IMR-90 (cell line): ENCODE measurements at regions not wholly inside any gene's neighbourhood (a gene's known extent, or its start where the extent isn't known, plus 50 kb on each side); places are given as distances from the start of the nearest gene placed in this dataset.

ENCODE experiments used
- ATAC-seq: fragments of 200-7000 bp; cut with Tn5 transposase; 2 replicates; pipeline ENCODE4 v1.9.1; 2020; ENCODE audit warnings: low read depth, mild to moderate bottlenecking, moderate library complexity
- BruUV-seq: library from RNA; stranded (reverse); fragments of 400-500 nt; replicated peaks from 2 replicates; lab custom pipeline; 2021; lab: Mats Ljungman, UMichigan
- CTCF ChIA-PET: fragments of 300-600 bp; formaldehyde crosslinking; extraction: SDS; loops from one replicate; lab custom pipeline; 2021; ENCODE audit warnings: antibody characterized with exemption; lab: Yijun Ruan, JAX
- POLR2A ChIA-PET: fragments of 300-600 bp; sonication (Branson Sonifier 250); formaldehyde crosslinking; loops from one replicate; lab custom pipeline; 2022; ENCODE audit warnings: antibody characterized with exemption; ENCODE audit not compliant: unreplicated experiment; lab: Charles Lee
- DNase-seq: peaks from one replicate; pipeline ENCODE4 v3.0.0; 2013
- H2AFZ ChIP-seq: replicated peaks from 2 replicates; pipeline ENCODE3; 2013; ENCODE audit warnings: low read length, mild to moderate bottlenecking; ENCODE audit not compliant: poor library complexity
- H2AK5ac ChIP-seq: 2 replicates; pipeline ENCODE4 v1.6.1; 2013; ENCODE audit warnings: low read depth, low read length, inconsistent platforms
- H2AK9ac ChIP-seq: replicated peaks from 2 replicates; pipeline ENCODE3; 2013; ENCODE audit warnings: mild to moderate bottlenecking, low read depth, low read length, moderate library complexity; ENCODE audit not compliant: poor library complexity
- H2BK120ac ChIP-seq: 2 replicates; pipeline ENCODE4 v1.6.1; 2013; ENCODE audit warnings: low read depth, low read length, inconsistent platforms
- H2BK15ac ChIP-seq: 3 replicates; pipeline ENCODE4 v1.6.1; 2013; ENCODE audit warnings: low read depth, low read length, inconsistent platforms
- H2BK20ac ChIP-seq: 2 replicates; pipeline ENCODE4 v1.6.1; 2013; ENCODE audit warnings: low read depth, mild to moderate bottlenecking, inconsistent platforms, low read length, moderate library complexity
- H2BK5ac ChIP-seq: 2 replicates; pipeline ENCODE4 v1.6.1; 2013; ENCODE audit warnings: mild to moderate bottlenecking, low read depth, low read length, inconsistent platforms; ENCODE audit not compliant: poor library complexity, severe bottlenecking
- H3K14ac ChIP-seq: replicated peaks from 2 replicates; pipeline ENCODE4 v1.6.1; 2013; ENCODE audit warnings: low read depth, low read length, inconsistent platforms
- H3K18ac ChIP-seq: 2 replicates; pipeline ENCODE4 v1.6.1; 2013; ENCODE audit warnings: low read depth, low read length, control low read depth
- H3K23ac ChIP-seq: 2 replicates; pipeline ENCODE4 v1.6.1; 2013; ENCODE audit warnings: low read depth, low read length, inconsistent platforms
- H3K27ac ChIP-seq: 2 replicates; pipeline ENCODE4 v1.5.1; 2013; ENCODE audit warnings: mild to moderate bottlenecking, control low read depth, low read length; ENCODE audit not compliant: insufficient read depth
- H3K27me3 ChIP-seq: 2 replicates; pipeline ENCODE4 v1.6.1; 2013; ENCODE audit warnings: low read length; ENCODE audit not compliant: control insufficient read depth, insufficient read depth
- H3K36me3 ChIP-seq: 2 replicates; pipeline ENCODE4 v1.6.1; 2013; ENCODE audit warnings: low read length, mixed read lengths; ENCODE audit not compliant: control insufficient read depth, insufficient read depth
- H3K4ac ChIP-seq: 2 replicates; pipeline ENCODE4 v1.6.1; 2013; ENCODE audit warnings: low read depth, low read length, inconsistent platforms
- H3K4me1 ChIP-seq: 2 replicates; pipeline ENCODE4 v1.6.1; 2013; ENCODE audit warnings: low read length, mixed read lengths; ENCODE audit not compliant: control insufficient read depth, insufficient read depth
- H3K4me2 ChIP-seq: 2 replicates; pipeline ENCODE4 v1.6.1; 2013; ENCODE audit warnings: low read depth, mild to moderate bottlenecking, control low read depth, low read length, moderate library complexity
- H3K4me3 ChIP-seq: 2 replicates; pipeline ENCODE4 v1.5.1; 2013; ENCODE audit warnings: low read depth, mild to moderate bottlenecking, control low read depth, low read length, moderate library complexity; ENCODE audit not compliant: insufficient read depth
- H3K56ac ChIP-seq: 2 replicates; pipeline ENCODE4 v1.6.1; 2013; ENCODE audit warnings: low read length, inconsistent platforms; ENCODE audit not compliant: insufficient read depth; ENCODE audit errors: extremely low read depth
- H3K79me1 ChIP-seq, 2 experiments: 2 replicates each; pipeline ENCODE4 v1.6.1; 2013; ENCODE audit warnings: low read length in 2 of 2, inconsistent platforms in 1 of 2, low read depth in 1 of 2
- H3K9ac ChIP-seq: 2 replicates; pipeline ENCODE4 v1.6.1; 2013; ENCODE audit warnings: low read depth, low read length, control low read depth
- H3K9me1 ChIP-seq: 2 replicates; pipeline ENCODE4 v1.6.1; 2013; ENCODE audit warnings: low read length, inconsistent platforms; ENCODE audit not compliant: insufficient read depth
- H3K9me3 ChIP-seq: 2 replicates; pipeline ENCODE4 v1.6.1; 2013; ENCODE audit warnings: low read length; ENCODE audit not compliant: control insufficient read depth, insufficient read depth
- H4K20me1 ChIP-seq: 2 replicates; pipeline ENCODE4 v1.6.1; 2013; ENCODE audit warnings: low read length, inconsistent platforms; ENCODE audit not compliant: insufficient read depth
- H4K5ac ChIP-seq: 2 replicates; pipeline ENCODE4 v1.6.1; 2013; ENCODE audit warnings: mild to moderate bottlenecking, low read depth, low read length, control low read depth
- H4K8ac ChIP-seq, 2 experiments: 2 replicates each; pipeline ENCODE4 v1.6.1; 2013; ENCODE audit warnings: low read depth in 2 of 2, low read length in 2 of 2, control low read depth in 1 of 2, inconsistent platforms in 1 of 2
- H4K91ac ChIP-seq: 2 replicates; pipeline ENCODE4 v1.6.1; 2013; ENCODE audit warnings: low read depth, low read length, inconsistent platforms; ENCODE audit not compliant: insufficient read depth
- BHLHE40 ChIP-seq: fragments of 150-350 bp; IDR thresholded peaks from 2 replicates; pipeline ENCODE4 v1.6.1; 2016; ENCODE audit warnings: mild to moderate bottlenecking, low read depth, low read length
- CEBPB ChIP-seq: IDR thresholded peaks from 2 replicates; pipeline ENCODE4 v1.6.1; 2012; ENCODE audit warnings: low read depth, low read length, improper control_type of control experiment
- CHD1 ChIP-seq: IDR thresholded peaks from 2 replicates; pipeline ENCODE4 v1.6.1; 2012; ENCODE audit warnings: low read depth, low read length, improper control_type of control experiment
- FOS ChIP-seq: fragments of 150-350 bp; IDR thresholded peaks from 2 replicates; pipeline ENCODE4 v1.6.1; 2016; ENCODE audit warnings: low read depth, low read length
- MAFK ChIP-seq: IDR thresholded peaks from 2 replicates; pipeline ENCODE4 v1.6.1; 2012; ENCODE audit warnings: low read depth, low read length, improper control_type of control experiment
- MAZ ChIP-seq: IDR thresholded peaks from 2 replicates; pipeline ENCODE4 v1.6.1; 2012; ENCODE audit warnings: low read depth, mild to moderate bottlenecking, low read length, improper control_type of control experiment, moderate library complexity, borderline replicate concordance
- MXI1 ChIP-seq: IDR thresholded peaks from 2 replicates; pipeline ENCODE4 v1.6.1; 2012; ENCODE audit warnings: low read depth, mild to moderate bottlenecking, low read length, moderate library complexity, borderline replicate concordance
- NFE2L2 ChIP-seq: fragments of 150-350 bp; IDR thresholded peaks from 2 replicates; pipeline ENCODE4 v1.6.1; 2016; ENCODE audit warnings: low read depth, mild to moderate bottlenecking, low read length
- POLR2A ChIP-seq: IDR thresholded peaks from 2 replicates; pipeline ENCODE4 v1.6.1; 2012; ENCODE audit warnings: mild to moderate bottlenecking, low read depth, low read length
- RAD21 ChIP-seq: IDR thresholded peaks from 2 replicates; pipeline ENCODE4 v1.6.1; 2012; ENCODE audit warnings: low read length, improper control_type of control experiment
- RCOR1 ChIP-seq: IDR thresholded peaks from 2 replicates; pipeline ENCODE4 v1.6.1; 2012; ENCODE audit warnings: mild to moderate bottlenecking, low read length, improper control_type of control experiment; ENCODE audit not compliant: insufficient replicate concordance
- RFX5 ChIP-seq: IDR thresholded peaks from 2 replicates; pipeline ENCODE4 v1.8.0; 2012; ENCODE audit warnings: low read depth, mild to moderate bottlenecking, low read length, moderate library complexity
- SMC3 ChIP-seq: fragments of 150-350 bp; IDR thresholded peaks from 2 replicates; pipeline ENCODE4 v1.6.1; 2016; ENCODE audit warnings: low read depth, mild to moderate bottlenecking, antibody characterized with exemption, low read length, moderate library complexity
- WGBS, 2 experiments: methylation state at CpG; one replicate each; pipeline versions ENCODE4 v1.1.5 to v1.1.7; 2013; ENCODE audit warnings: missing lambda C conversion rate in 2 of 2; ENCODE audit not compliant: insufficient read length in 1 of 2; ENCODE audit errors: extremely low coverage in 2 of 2; 5-methylcytosine and 5-hydroxymethylcytosine counted together
- dilution Hi-C: fragments of 300-500 bp; cut with HindIII; formaldehyde crosslinking; loops from one replicate; pipeline ENCODE4 v1.14.3; 2018; ENCODE audit warnings: low sequenced_read_pairs; ENCODE audit not compliant: unreplicated experiment
- in situ Hi-C: fragments of 300-500 bp; cut with MboI; formaldehyde crosslinking; loops from 3 replicates; pipeline ENCODE4 v1.14.3; 2019; ENCODE audit warnings: low sequenced_read_pairs, inconsistent platforms, mixed read lengths
- intact Hi-C: fragments of 100-400 bp; cut with micrococcal nuclease; formaldehyde crosslinking; loops from 2 replicates; pipeline ENCODE4 v1.10.0; 2022
- TF ChIP-seq, protein P1 (sequence below): fragments of 150-350 bp; IDR thresholded peaks from 2 replicates; pipeline ENCODE4 v1.6.1; 2016; ENCODE audit warnings: low read depth, mild to moderate bottlenecking, low read length, moderate library complexity, borderline replicate concordance
- TF ChIP-seq, protein P2 (sequence below): fragments of 150-350 bp; IDR thresholded peaks from 2 replicates; pipeline ENCODE4 v1.6.1; 2017; ENCODE audit warnings: mild to moderate bottlenecking, antibody characterized with exemption, low read length, low read depth
- TF ChIP-seq, protein P3 (sequence below): conservative IDR thresholded peaks from 2 replicates; pipeline ENCODE4 v1.5.1; 2012; ENCODE audit warnings: mild to moderate bottlenecking, low read depth, low read length, improper control_type of control experiment

DNA sequence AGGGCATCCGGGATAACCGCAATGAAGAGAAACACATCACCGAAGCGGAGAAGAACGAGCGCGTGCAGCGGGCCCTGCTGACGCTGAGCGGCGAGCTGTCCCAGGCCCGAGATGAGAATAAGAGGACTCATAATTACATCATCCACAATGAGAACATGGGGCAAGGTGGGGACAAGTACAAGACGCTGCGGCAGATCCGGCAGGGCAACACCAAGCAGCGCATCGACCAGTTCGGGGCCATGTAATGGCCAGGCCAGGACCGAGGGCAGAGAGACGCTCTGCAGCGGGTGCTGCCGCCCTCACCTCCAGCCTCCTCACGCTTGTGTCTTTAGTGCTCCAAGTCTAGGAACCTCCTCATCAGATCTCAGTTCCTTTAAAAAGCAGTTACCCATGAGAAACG is 863.7 kb upstream of the ALCAM start:
- ATAC-seq, result no peak
- ChIA-PET POLR2A (no interaction called here), CTCF (no interaction called here)
- H3K36me3 ChIP-seq, result no peaks in the 10 kb centered on the region
- no peaks in the 10 kb centered on the region for H3K4me1 ChIP-seq
- H4K5ac ChIP-seq, result no peak overlapping the region
- no peak overlapping the region for H2AK9ac ChIP-seq
- dilution Hi-C loops, result no loop called here
- no peak overlapping the region for H4K91ac ChIP-seq
- H3K14ac ChIP-seq, result no peak overlapping the region
- H3K9ac ChIP-seq, result no peak overlapping the region
- H3K4me2 ChIP-seq, result no peak overlapping the region
- no peak overlapping the region for H2AFZ ChIP-seq
- no peak overlapping the region for H2BK120ac ChIP-seq
- H3K18ac ChIP-seq, result no peak overlapping the region
- H3K4me3 ChIP-seq, result no peak overlapping the region
- H3K4ac ChIP-seq, result no peak overlapping the region
- H3K23ac ChIP-seq, result no peak overlapping the region
- no peak for DNase-seq
- H3K56ac ChIP-seq, result no peak overlapping the region
- no peaks in the 10 kb centered on the region for H3K79me1 ChIP-seq
- no peak overlapping the region for H2AK5ac ChIP-seq
- intact Hi-C loops, result no loop called here
- WGBS, 2 experiments, result 90% methylated on average over 7 of the region's 24 CpGs; no CpG with 5 or more reads in 1 of the 2 experiments
- BruUV-seq, result no TSS peak
- H4K20me1 ChIP-seq, result no peaks in the 10 kb centered on the region
- no peak for TF ChIP-seq SMC3
- no peak for TF ChIP-seq MAZ
- no peak for TF ChIP-seq POLR2A
- TF ChIP-seq MAFK, result no peak
- no peak for TF ChIP-seq NFE2L2
- TF ChIP-seq, protein P1, sequence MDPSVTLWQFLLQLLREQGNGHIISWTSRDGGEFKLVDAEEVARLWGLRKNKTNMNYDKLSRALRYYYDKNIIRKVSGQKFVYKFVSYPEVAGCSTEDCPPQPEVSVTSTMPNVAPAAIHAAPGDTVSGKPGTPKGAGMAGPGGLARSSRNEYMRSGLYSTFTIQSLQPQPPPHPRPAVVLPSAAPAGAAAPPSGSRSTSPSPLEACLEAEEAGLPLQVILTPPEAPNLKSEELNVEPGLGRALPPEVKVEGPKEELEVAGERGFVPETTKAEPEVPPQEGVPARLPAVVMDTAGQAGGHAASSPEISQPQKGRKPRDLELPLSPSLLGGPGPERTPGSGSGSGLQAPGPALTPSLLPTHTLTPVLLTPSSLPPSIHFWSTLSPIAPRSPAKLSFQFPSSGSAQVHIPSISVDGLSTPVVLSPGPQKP, result no peak
- TF ChIP-seq CEBPB, result no peak
- no peak for TF ChIP-seq RCOR1
- TF ChIP-seq BHLHE40, result no peak
- TF ChIP-seq MXI1, result no peak
- TF ChIP-seq, protein P2, sequence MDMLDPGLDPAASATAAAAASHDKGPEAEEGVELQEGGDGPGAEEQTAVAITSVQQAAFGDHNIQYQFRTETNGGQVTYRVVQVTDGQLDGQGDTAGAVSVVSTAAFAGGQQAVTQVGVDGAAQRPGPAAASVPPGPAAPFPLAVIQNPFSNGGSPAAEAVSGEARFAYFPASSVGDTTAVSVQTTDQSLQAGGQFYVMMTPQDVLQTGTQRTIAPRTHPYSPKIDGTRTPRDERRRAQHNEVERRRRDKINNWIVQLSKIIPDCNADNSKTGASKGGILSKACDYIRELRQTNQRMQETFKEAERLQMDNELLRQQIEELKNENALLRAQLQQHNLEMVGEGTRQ, result no peak
- TF ChIP-seq CHD1, result no peak
- TF ChIP-seq RFX5, result no peak
- no peak for TF ChIP-seq FOS
- TF ChIP-seq, protein P3, sequence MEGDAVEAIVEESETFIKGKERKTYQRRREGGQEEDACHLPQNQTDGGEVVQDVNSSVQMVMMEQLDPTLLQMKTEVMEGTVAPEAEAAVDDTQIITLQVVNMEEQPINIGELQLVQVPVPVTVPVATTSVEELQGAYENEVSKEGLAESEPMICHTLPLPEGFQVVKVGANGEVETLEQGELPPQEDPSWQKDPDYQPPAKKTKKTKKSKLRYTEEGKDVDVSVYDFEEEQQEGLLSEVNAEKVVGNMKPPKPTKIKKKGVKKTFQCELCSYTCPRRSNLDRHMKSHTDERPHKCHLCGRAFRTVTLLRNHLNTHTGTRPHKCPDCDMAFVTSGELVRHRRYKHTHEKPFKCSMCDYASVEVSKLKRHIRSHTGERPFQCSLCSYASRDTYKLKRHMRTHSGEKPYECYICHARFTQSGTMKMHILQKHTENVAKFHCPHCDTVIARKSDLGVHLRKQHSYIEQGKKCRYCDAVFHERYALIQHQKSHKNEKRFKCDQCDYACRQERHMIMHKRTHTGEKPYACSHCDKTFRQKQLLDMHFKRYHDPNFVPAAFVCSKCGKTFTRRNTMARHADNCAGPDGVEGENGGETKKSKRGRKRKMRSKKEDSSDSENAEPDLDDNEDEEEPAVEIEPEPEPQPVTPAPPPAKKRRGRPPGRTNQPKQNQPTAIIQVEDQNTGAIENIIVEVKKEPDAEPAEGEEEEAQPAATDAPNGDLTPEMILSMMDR, result no peak
- no peak for TF ChIP-seq RAD21
- no peaks in the 10 kb centered on the region for H3K27me3 ChIP-seq
- no peak overlapping the region for H4K8ac ChIP-seq
- H3K27ac ChIP-seq, result no peak overlapping the region
- H2BK20ac ChIP-seq, result no peak overlapping the region
- no peaks in the 10 kb centered on the region for H3K9me3 ChIP-seq
- H3K9me1 ChIP-seq, result no peaks in the 10 kb centered on the region
- H2BK5ac ChIP-seq, result no peak overlapping the region
- no peak overlapping the region for H2BK15ac ChIP-seq
- in situ Hi-C loops, result no loop called here
